Esophagus (tissue), 2 donors: ENCODE measurements at regions not wholly inside any gene's neighbourhood (a gene's known extent, or its start where the extent isn't known, plus 50 kb on each side); places are given as distances from the start of the nearest gene placed in this dataset.

Experiments
- H3K27ac ChIP-seq, 2 donors: one replicate each; pipeline ENCODE4 v1.5.1; 2013; ENCODE audit warnings: low read depth in 2 of 2, mild to moderate bottlenecking in 2 of 2, inconsistent platforms in 1 of 2, low read length in 1 of 2, moderate library complexity in 1 of 2
- H3K27me3 ChIP-seq, 2 donors: one replicate each; pipeline ENCODE4 v1.6.1; 2013; ENCODE audit warnings: low read length in 2 of 2, control low read depth in 1 of 2, mild to moderate bottlenecking in 1 of 2; ENCODE audit not compliant: insufficient read depth in 2 of 2, control insufficient read depth in 1 of 2
- H3K36me3 ChIP-seq, 2 donors: one replicate each; pipeline ENCODE4 v1.6.1; 2013; ENCODE audit warnings: low read length in 1 of 2; ENCODE audit not compliant: control insufficient read depth in 2 of 2, insufficient read depth in 2 of 2
- H3K4me1 ChIP-seq, 2 donors: one replicate each; pipeline ENCODE4 v1.6.1; 2013; ENCODE audit warnings: low read length in 1 of 2; ENCODE audit not compliant: control insufficient read depth in 2 of 2, insufficient read depth in 2 of 2
- H3K4me3 ChIP-seq, 2 donors: one replicate each; pipeline ENCODE4 v1.5.1; 2013; ENCODE audit warnings: low read length in 2 of 2, mild to moderate bottlenecking in 2 of 2, low read depth in 1 of 2, moderate library complexity in 1 of 2
- H3K9me3 ChIP-seq, 2 donors: one replicate each; pipeline ENCODE4 v1.6.1; 2013; ENCODE audit warnings: mild to moderate bottlenecking in 2 of 2, low read depth in 1 of 2, low read length in 1 of 2, moderate library complexity in 1 of 2; ENCODE audit not compliant: control insufficient read depth in 2 of 2, insufficient read depth in 1 of 2
- WGBS, 2 donors: extraction: QIAGEN DNeasy Blood & Tissue Kit; methylation state at CpG; one replicate each; pipeline ENCODE4 v1.1.7; 2013; 5-methylcytosine and 5-hydroxymethylcytosine counted together
- donor health status: healthy with polysubstance abuse.
- donor health status: Bipolar disorder and iron deficiency.

DNA sequence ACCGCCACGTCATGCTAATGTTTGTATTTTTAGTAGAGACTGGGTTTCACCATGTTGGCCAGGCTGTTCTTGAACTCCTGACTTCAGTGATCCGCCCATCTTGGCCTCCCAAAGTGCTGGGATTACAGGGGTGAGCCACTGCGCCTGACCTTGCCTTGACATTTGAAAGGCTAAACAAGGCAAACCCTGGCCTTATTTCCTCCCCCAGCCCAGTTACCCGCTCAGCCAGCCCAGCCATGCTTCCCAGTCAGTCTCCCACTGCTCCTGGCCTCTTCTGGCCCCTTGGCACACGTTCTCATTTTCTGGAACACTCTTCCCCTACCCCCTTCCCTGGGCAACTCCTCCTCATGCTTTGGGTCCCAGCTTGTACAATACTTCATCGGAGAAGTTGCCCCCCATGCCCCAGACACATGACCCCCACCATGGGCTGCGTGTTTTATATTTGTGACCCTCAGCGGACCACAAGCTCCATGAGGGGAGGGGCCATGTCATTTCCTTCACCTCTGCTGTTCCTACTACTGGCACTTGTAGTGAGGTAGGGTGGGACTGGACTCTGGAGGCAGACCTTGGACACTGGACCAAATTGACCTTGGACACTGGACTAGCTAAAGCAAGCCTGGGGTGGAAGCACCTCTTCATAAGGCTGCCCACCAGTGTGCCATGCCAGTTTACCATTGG, 94.4 kb upstream of the IER5L start:
- H3K4me1 ChIP-seq, result no peaks in the 10 kb centered on the region
- no peaks in the 10 kb centered on the region for H3K9me3 ChIP-seq
- H3K27me3 ChIP-seq, result no peaks in the 10 kb centered on the region
- H3K36me3 ChIP-seq, result no peaks in the 10 kb centered on the region
- WGBS, 2 donors, result 87 to 92% methylated on average over 9 of the region's 9 CpGs
- H3K27ac ChIP-seq, result no peak overlapping the region
- H3K4me3 ChIP-seq, result no peak overlapping the region

DNA sequence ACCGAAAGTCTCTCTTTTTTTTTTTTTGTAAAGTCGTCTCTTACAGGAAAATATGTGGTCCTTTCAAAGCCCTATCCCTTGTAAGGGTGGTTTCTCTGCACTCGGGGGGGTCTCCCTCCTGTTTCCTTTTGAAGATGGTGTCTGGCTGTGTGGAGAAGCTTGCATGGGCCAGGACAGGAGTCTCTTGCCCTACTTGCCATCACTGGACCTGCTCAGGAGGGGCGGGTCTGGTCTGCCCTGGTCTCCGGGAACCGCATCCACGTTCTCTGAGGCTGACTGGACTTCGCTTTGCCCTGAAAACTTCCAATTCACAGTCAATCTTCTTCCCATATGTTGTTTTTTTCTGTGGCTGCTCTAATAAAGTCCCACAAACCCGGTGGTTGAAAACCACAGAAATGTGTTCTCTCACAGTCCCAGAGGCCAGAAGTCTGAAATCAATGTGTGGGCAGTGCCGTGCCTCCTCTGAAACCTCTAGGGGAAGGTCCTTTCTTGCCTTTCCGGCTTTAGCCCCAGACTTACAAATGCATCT, 92.9 kb upstream of the IER5L start:
- Histone ChIP-seq H3K4me3 (no peak overlapping the region), H3K36me3 (no peaks in the 10 kb centered on the region), H3K4me1 (no peaks in the 10 kb centered on the region), H3K27ac (no peak overlapping the region), H3K27me3 (no peaks in the 10 kb centered on the region), H3K9me3 (no peaks in the 10 kb centered on the region)
- WGBS, 2 donors, result 58 to 64% methylated on average over 11 of the region's 11 CpGs

DNA sequence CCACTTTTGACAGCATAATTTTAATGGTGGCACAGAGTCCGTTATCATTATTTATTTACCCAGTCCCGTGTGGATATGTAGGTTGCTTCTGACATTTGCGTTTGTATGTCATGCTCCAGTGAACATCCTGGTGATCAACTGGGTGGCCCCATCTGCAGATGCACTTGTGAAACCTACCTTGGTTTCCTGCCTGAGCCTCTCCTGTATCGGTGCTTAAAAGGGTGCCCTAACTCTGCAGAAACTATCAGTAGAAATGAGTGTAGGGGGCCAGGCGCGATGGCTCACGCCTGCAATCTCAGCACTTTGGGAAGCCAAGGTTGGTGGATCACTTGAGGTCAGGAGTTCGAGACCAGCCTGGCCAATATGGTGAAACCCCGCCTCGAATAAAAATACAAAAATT, 92.1 kb upstream of the IER5L start:
- Histone ChIP-seq H3K4me3 (no peak overlapping the region), H3K9me3 (no peaks in the 10 kb centered on the region), H3K27me3 (no peaks in the 10 kb centered on the region), H3K4me1 (no peaks in the 10 kb centered on the region), H3K27ac (no peak overlapping the region), H3K36me3 (no peaks in the 10 kb centered on the region)
- WGBS, 2 donors, result 78 to 79% methylated on average over 10 of the region's 10 CpGs

DNA sequence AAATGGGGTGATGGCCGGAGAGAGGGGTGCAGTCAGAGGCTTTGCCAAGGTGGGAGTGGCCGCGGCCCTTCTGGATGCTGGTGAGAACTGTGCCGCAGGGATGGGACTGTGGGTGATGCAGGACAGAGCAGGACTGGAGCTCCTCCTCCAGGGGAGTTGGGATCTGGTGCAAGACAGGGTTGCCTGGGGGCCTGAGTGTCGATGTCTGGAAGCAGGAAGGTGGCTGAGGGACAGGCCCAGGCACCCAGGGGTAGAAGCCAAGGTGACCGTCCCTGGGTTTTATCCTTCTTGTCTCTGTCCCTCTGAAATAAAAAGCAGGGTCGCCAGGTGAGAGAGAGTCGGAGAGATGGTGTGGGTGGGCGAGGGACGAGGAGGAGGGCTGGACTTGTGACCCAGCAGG, 89.1 kb upstream of the IER5L start:
- H3K36me3 ChIP-seq, result no peaks in the 10 kb centered on the region
- no peaks in the 10 kb centered on the region for H3K9me3 ChIP-seq
- no peaks in the 10 kb centered on the region for H3K4me1 ChIP-seq
- H3K27me3 ChIP-seq, result no peaks in the 10 kb centered on the region
- WGBS, 2 donors, result 87 to 90% methylated on average over 10 of the region's 10 CpGs
- no peak overlapping the region for H3K4me3 ChIP-seq
- no peak overlapping the region for H3K27ac ChIP-seq

DNA sequence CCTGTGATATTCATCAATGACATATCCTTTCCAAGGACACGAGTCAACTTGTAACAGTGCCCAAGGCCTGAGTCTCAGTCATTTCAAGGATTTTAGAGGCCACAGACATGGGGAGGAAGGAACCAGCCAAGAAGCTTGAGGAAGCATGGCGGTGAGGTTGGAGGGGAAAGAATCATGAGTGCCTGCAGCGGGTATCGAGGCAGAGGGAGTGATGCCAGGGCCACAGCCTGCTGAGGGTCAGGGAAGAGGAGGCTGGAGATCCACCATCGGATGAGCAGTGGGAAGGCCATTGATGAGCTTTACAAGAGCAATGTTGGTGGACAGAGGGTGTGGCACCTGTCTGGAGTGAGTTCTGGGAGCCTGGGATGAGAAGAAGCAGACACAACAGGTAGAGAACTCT, 88.5 kb upstream of the IER5L start:
- WGBS, 2 donors, result 76 to 78% methylated on average over 5 of the region's 5 CpGs
- no peaks in the 10 kb centered on the region for H3K36me3 ChIP-seq
- H3K27me3 ChIP-seq, result no peaks in the 10 kb centered on the region
- H3K9me3 ChIP-seq, result no peaks in the 10 kb centered on the region
- no peak overlapping the region for H3K4me3 ChIP-seq
- H3K4me1 ChIP-seq, result no peaks in the 10 kb centered on the region
- no peak overlapping the region for H3K27ac ChIP-seq

DNA sequence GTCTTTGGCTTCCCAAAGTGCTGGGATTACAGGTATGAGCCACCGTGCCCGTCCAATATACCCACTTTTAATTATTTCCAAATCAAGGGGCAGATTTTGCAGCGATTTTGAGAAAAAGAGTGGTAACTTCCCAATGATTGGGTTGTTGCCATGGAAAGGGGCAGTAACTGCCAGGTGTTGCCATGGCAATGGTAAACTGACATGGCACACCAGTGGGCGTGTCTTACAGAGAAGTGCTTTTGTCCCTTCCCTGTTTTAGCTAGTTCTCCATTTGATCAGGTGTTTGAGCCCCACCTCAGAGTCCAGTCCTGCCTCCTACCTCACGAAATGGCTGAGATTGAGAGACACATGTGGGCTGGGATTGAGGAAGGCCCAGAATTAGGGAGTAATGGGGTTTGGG, 86.3 kb upstream of the IER5L start:
- no peak overlapping the region for H3K27ac ChIP-seq
- H3K36me3 ChIP-seq, result no peaks in the 10 kb centered on the region
- no peaks in the 10 kb centered on the region for H3K9me3 ChIP-seq
- no peaks in the 10 kb centered on the region for H3K27me3 ChIP-seq
- H3K4me3 ChIP-seq, result no peak overlapping the region
- WGBS, 2 donors, result 78% methylated on average over 5 of the region's 5 CpGs; no CpG with 5 or more reads in 1 of the 2 donors
- H3K4me1 ChIP-seq, result peaks cover 0 to 2% of the 10 kb centered on the region in 2 donors

DNA sequence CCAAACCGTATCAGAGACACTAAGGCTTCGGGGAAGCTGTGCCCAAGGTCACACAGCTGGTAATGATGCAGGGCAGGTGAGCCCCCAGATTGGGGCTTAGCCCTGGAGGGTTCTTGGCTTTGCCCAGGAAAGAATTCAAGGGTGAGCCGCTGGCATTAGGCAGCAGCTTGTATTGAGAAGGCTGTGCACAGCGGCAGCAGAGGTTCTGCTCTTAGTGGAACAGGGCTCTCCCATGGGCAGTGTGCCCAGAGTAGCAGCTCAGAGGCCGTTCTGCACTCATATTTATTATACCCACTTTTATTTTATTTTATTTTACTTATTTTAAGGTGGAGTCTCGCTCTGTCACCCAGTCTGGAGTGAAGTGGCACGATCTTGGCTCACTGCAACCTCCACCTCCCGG, 85.8 kb upstream of the IER5L start:
- Histone ChIP-seq H3K27me3 (no peaks in the 10 kb centered on the region), H3K4me3 (no peak overlapping the region), H3K9me3 (no peaks in the 10 kb centered on the region), H3K4me1 (peaks cover 0 to 5% of the 10 kb centered on the region in 2 donors), H3K27ac (no peak overlapping the region), H3K36me3 (no peaks in the 10 kb centered on the region)
- 78% methylated on average over 8 of the region's 8 CpGs for WGBS, 2 donors

DNA sequence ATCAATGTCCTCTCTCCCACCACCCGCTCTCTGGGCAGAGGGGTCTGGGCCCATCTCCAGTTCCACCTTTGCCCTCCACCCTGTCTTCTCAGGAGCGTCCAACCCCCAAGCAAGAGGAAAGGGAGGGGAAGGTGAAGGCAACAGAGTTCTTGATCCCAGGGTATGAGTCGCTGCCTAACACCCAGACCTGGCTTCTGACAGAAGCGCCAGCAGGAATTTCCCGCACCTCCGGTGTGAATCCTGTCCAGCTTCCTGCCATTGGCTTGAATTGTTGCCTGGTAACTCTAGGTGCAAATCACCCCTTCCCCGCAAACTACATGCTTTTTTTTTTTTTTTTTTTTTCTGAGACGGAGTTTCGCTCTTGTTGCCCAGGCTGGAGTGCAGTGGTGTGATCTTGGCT, 84.2 kb upstream of the IER5L start:
- Histone ChIP-seq H3K4me1 (peaks cover 0 to 5% of the 10 kb centered on the region in 2 donors), H3K27ac (peak overlapping the region; percentile 8 to 43), H3K9me3 (no peaks in the 10 kb centered on the region), H3K36me3 (no peaks in the 10 kb centered on the region), H3K27me3 (no peaks in the 10 kb centered on the region), H3K4me3 (no peak overlapping the region)
- 64 to 70% methylated on average over 8 to 9 of the region's 9 CpGs for WGBS, 2 donors

DNA sequence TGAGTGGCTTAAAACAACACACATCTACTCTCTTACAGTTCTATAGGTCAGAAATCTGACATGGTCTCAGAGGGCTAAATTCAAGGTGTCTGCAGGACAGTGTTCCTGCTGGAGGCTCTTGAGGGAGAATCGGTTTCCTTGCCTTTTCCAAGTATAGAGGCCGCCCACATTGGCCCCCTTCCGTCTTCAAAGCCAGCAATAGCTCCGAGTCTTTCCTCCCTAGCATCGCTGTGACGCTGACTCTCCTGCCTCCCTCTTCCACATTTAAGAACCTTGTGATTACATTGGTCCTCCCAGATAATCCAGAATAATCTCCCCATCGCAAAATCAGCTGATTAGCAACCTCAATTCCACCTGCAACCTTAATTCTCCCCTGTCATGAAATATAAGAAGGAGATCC, 81.3 kb upstream of the IER5L start:
- WGBS, 2 donors, result 76 to 80% methylated on average over 7 of the region's 7 CpGs
- H3K27me3 ChIP-seq, result no peaks in the 10 kb centered on the region
- H3K36me3 ChIP-seq, result no peaks in the 10 kb centered on the region

DNA sequence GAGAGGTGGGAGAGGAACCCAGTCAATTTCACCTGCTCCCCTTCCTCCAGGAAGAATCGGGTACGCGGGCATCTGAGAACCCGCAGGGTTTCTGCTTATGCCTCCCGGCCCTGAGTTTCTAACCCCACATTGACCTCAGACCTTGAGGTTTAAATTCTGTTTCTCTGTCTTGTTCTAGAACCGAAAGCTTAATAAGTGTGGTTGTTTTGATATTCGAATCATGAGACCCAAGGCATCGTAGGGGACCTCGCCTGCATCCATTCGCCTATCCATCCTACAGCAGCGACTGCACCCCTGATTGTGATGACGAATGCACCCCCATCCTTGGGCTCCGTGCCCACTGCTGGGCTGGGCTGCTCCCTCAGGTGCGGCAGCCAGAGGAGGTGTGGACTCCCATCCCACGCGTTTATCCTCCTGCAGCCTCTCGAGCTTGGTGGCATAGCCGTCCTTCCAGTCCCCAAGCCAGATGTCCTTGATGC, 80.8 kb upstream of the IER5L start:
- peak overlapping the region in 1 of 2 donors; percentile 20 for H3K4me3 ChIP-seq
- no peak overlapping the region for H3K27ac ChIP-seq
- peaks cover 0 to 5% of the 10 kb centered on the region in 2 donors for H3K4me1 ChIP-seq
- H3K27me3 ChIP-seq, result no peaks in the 10 kb centered on the region
- H3K36me3 ChIP-seq, result no peaks in the 10 kb centered on the region
- no peaks in the 10 kb centered on the region for H3K9me3 ChIP-seq
- 15 to 18% methylated on average over 18 of the region's 18 CpGs for WGBS, 2 donors

More for the DNA sequence above, 81.3 kb upstream of the IER5L start:
- H3K4me3 ChIP-seq, result no peak overlapping the region
- no peaks in the 10 kb centered on the region for H3K9me3 ChIP-seq
- peaks cover 0 to 5% of the 10 kb centered on the region in 2 donors for H3K4me1 ChIP-seq
- H3K27ac ChIP-seq, result no peak overlapping the region
